ENCODE measurements at regions not wholly inside any gene's neighbourhood (a gene's known extent, or its start where the extent isn't known, plus 50 kb on each side); places are given as distances from the start of the nearest gene placed in this dataset.

- peaks cover 46% of the 10 kb centered on the region for H3K27me3 Mint-ChIP-seq
- H3K9me3 Mint-ChIP-seq = no peaks in the 10 kb centered on the region
- H3K4me1 Mint-ChIP-seq (ENCODE audit: low read depth) = no peaks in the 10 kb centered on the region
- no peak overlapping the region for H3K27ac Mint-ChIP-seq
- H3K4me3 Mint-ChIP-seq = no peak overlapping the region
- DNase-seq = no peak
- no peaks in the 10 kb centered on the region for H3K36me3 Mint-ChIP-seq (ENCODE audit: low read depth)
Observed at GRCh38 chr10:128542659-128543058, 416.4 kb upstream of the MKI67 start.

GRCh38 chr10:128543151-128543550 lies 416.9 kb upstream of the MKI67 start:
- Mint-ChIP-seq H3K9me3 (no peaks in the 10 kb centered on the region), H3K27ac (no peak overlapping the region), H3K36me3 (ENCODE audit: low read depth) (no peaks in the 10 kb centered on the region), H3K4me1 (ENCODE audit: low read depth) (no peaks in the 10 kb centered on the region), H3K4me3 (no peak overlapping the region), H3K27me3 (peaks cover 42% of the 10 kb centered on the region)
- no peak for DNase-seq

GRCh38 chr10:128545216-128545615 lies 419.0 kb upstream of the MKI67 start:
- no peaks in the 10 kb centered on the region for H3K4me1 Mint-ChIP-seq (ENCODE audit: low read depth)
- H3K4me3 Mint-ChIP-seq = no peak overlapping the region
- no peak for DNase-seq
- no peaks in the 10 kb centered on the region for H3K9me3 Mint-ChIP-seq
- no peak overlapping the region for H3K27ac Mint-ChIP-seq
- H3K27me3 Mint-ChIP-seq = peaks cover 24% of the 10 kb centered on the region
- H3K36me3 Mint-ChIP-seq (ENCODE audit: low read depth) = no peaks in the 10 kb centered on the region

DNA sequence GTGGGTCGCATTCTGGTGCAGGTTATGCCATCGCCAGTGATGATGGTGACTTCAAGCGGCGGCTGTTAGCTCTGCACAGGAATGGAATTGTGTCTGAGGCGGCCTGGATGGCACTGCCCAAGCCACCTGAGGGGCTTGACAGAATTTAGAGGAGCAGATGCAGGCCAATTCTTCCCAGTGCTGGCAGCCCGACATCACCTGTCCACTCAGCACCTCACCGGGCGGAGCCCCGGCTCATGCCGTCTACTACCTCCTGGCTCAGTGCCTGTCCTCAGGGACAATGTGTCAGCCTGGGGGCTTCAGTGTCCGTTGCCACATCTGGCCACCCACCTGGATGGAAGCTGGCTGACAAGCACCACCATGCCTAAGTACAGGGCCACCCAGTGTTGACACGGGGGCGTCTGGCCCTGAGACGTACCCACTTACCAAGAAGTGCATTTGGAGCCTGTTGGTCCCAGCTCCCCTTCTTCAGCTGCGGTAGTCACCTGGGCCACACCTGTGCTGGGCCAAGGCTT lies 420.5 kb upstream of the MKI67 start:
- H3K4me3 Mint-ChIP-seq = no peak overlapping the region
- no peaks in the 10 kb centered on the region for H3K36me3 Mint-ChIP-seq (ENCODE audit: low read depth)
- no peak overlapping the region for H3K27ac Mint-ChIP-seq

GRCh38 chr10:128549101-128549608 lies 422.9 kb upstream of the MKI67 start:
- DNase-seq = no peak
- Mint-ChIP-seq H3K4me3 (no peak overlapping the region), H3K9me3 (no peaks in the 10 kb centered on the region), H3K27ac (no peak overlapping the region), H3K36me3 (ENCODE audit: low read depth) (no peaks in the 10 kb centered on the region), H3K4me1 (ENCODE audit: low read depth) (no peaks in the 10 kb centered on the region), H3K27me3 (no peaks in the 10 kb centered on the region)

More for the DNA sequence above, 420.5 kb upstream of the MKI67 start:
- peaks cover 12% of the 10 kb centered on the region for H3K27me3 Mint-ChIP-seq
- DNase-seq = no peak
- H3K9me3 Mint-ChIP-seq = no peaks in the 10 kb centered on the region
- no peaks in the 10 kb centered on the region for H3K4me1 Mint-ChIP-seq (ENCODE audit: low read depth)

GRCh38 chr10:128550045-128550444 lies 423.8 kb upstream of the MKI67 start:
- Mint-ChIP-seq H3K4me3 (no peak overlapping the region), H3K4me1 (ENCODE audit: low read depth) (no peaks in the 10 kb centered on the region), H3K27me3 (no peaks in the 10 kb centered on the region), H3K36me3 (ENCODE audit: low read depth) (no peaks in the 10 kb centered on the region), H3K9me3 (no peaks in the 10 kb centered on the region), H3K27ac (no peak overlapping the region)
- no peak for DNase-seq

GRCh38 chr10:128551475-128551874 lies 425.3 kb upstream of the MKI67 start:
- no peak overlapping the region for H3K27ac Mint-ChIP-seq
- H3K4me1 Mint-ChIP-seq (ENCODE audit: low read depth) = no peaks in the 10 kb centered on the region
- no peaks in the 10 kb centered on the region for H3K36me3 Mint-ChIP-seq (ENCODE audit: low read depth)
- no peak overlapping the region for H3K4me3 Mint-ChIP-seq
- no peak for DNase-seq
- no peaks in the 10 kb centered on the region for H3K27me3 Mint-ChIP-seq
- no peaks in the 10 kb centered on the region for H3K9me3 Mint-ChIP-seq

DNA sequence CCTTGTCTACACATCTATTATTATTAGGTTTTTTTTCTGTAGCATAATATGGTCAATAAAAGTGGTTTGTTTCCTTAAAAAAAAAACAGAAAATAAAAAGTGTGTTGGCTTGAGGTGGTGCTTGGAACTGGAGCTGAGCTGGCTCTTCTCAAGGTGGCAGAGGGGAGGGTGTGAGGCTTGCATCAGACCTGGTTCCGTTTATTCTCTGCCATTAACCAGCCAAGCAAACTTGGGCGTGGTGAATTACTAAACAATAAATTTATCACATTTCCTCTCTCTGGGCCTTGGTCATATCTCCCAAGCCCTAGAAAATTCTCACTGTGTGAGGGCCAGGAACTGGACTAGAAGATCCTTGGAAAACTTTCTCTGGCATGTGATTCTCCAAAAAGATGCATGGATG lies 427.5 kb upstream of the MKI67 start:
- Mint-ChIP-seq H3K36me3 (ENCODE audit: low read depth) (no peaks in the 10 kb centered on the region), H3K4me3 (no peak overlapping the region), H3K4me1 (ENCODE audit: low read depth) (no peaks in the 10 kb centered on the region), H3K27ac (no peak overlapping the region), H3K27me3 (no peaks in the 10 kb centered on the region), H3K9me3 (no peaks in the 10 kb centered on the region)
- DNase-seq = no peak

DNA sequence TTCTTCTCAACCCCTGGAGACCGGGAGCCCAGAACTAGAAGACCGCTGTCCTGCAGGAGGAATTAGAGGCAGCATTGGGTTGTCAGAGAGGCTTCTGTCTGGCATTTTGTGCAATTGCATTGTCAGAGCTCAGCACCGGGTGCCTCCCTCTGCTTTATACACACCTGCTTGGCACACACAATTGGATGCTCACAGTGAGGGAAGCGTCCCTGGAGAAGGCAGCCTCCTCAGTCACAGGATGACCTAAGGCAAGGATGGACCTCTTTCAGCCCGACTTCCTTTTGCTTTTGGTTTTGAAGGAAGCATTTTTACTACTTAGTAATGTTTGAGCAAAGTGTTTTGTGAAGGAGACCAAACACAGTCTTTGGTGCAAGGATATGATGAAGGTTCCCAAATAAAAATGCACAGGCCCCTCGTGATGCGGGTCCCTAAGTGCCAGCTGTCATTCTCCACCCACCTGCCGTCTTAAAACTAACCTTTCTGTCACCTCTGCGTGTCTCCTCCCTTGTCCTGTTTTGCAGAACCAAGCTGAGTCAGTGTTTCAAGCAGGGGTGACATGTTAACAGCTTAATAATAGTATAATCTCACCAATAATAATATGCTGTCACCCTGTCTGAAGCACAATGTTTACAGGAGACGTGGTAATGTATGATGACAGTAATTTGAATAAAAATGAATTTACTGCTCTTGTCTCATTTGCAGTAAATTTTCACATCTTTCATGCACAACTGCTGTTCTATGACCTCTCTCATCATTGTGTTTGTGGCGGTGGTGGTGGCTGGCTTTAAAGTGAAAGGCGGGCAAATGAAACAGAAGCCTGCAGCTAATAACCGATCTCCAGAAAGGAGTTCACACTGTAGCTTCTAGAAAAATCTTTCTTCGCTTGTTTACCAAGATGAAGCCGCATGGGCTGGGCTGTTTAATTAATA lies 430.2 kb upstream of the MKI67 start:
- Mint-ChIP-seq H3K4me3 (no peak overlapping the region), H3K27me3 (no peaks in the 10 kb centered on the region), H3K27ac (no peak overlapping the region), H3K9me3 (no peaks in the 10 kb centered on the region), H3K36me3 (ENCODE audit: low read depth) (no peaks in the 10 kb centered on the region), H3K4me1 (ENCODE audit: low read depth) (no peaks in the 10 kb centered on the region)
- DNase-seq = no peak

- Mint-ChIP-seq H3K36me3 (ENCODE audit: low read depth) (no peaks in the 10 kb centered on the region), H3K9me3 (no peaks in the 10 kb centered on the region), H3K27me3 (no peaks in the 10 kb centered on the region), H3K4me3 (no peak overlapping the region), H3K27ac (no peak overlapping the region), H3K4me1 (ENCODE audit: low read depth) (no peaks in the 10 kb centered on the region)
- no peak for DNase-seq
Observed at GRCh38 chr10:128557149-128557710, 431.0 kb upstream of the MKI67 start.

GRCh38 chr10:128560406-128560805 lies 434.2 kb upstream of the MKI67 start:
- no peaks in the 10 kb centered on the region for H3K27me3 Mint-ChIP-seq
- no peak overlapping the region for H3K4me3 Mint-ChIP-seq
- H3K27ac Mint-ChIP-seq = no peak overlapping the region
- H3K4me1 Mint-ChIP-seq (ENCODE audit: low read depth) = no peaks in the 10 kb centered on the region
- no peak for DNase-seq
- no peaks in the 10 kb centered on the region for H3K36me3 Mint-ChIP-seq (ENCODE audit: low read depth)
- no peaks in the 10 kb centered on the region for H3K9me3 Mint-ChIP-seq

DNA sequence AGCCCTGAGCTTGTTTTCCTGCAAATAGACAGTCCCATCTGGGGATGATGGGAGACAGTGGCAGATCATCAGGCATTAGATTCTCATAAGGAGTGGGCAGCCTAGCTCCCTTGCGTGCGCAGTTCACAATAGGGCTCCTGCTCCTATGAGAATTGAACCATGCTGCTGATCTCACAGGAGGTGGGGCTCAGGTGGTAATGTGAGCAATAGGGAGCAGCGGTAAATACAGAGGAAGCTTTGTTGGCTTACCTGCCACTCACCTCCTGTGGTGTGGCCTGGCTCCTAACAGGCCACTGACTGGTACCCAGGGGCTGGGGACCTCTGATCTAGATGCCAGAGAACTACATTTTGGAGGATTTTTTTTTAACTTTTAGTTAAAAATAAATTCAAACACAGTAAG lies 434.8 kb upstream of the MKI67 start:
- Mint-ChIP-seq H3K27me3 (no peaks in the 10 kb centered on the region), H3K4me3 (no peak overlapping the region), H3K9me3 (no peaks in the 10 kb centered on the region), H3K4me1 (ENCODE audit: low read depth) (no peaks in the 10 kb centered on the region), H3K36me3 (ENCODE audit: low read depth) (no peaks in the 10 kb centered on the region), H3K27ac (no peak overlapping the region)
- no peak for DNase-seq

DNA sequence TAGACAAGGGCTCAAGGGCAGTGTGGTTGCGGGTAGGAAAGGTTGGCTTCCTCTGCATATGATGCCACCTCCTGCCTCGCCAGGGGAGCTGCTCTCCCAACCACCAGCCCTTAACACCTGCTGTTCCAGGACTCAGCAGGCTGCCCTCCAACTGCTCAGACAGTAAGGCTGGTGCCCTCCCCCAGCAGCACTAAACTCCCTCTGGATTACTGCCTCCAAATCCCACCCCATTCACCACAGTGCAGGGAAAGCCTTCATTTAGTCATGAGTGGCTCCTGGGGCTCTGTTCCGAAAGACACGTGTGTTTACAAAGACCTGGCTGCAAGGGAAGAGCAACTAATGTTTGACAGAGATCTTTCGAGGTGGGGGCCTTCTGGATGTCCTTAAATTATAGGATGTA lies 437.2 kb upstream of the MKI67 start:
- H3K4me3 Mint-ChIP-seq = no peak overlapping the region
- no peaks in the 10 kb centered on the region for H3K9me3 Mint-ChIP-seq
- DNase-seq = no peak
- no peaks in the 10 kb centered on the region for H3K27me3 Mint-ChIP-seq
- H3K27ac Mint-ChIP-seq = no peak overlapping the region
- no peaks in the 10 kb centered on the region for H3K36me3 Mint-ChIP-seq (ENCODE audit: low read depth)
- no peaks in the 10 kb centered on the region for H3K4me1 Mint-ChIP-seq (ENCODE audit: low read depth)

- no peak overlapping the region for H3K27ac Mint-ChIP-seq
- no peaks in the 10 kb centered on the region for H3K9me3 Mint-ChIP-seq
- no peak for DNase-seq
- no peak overlapping the region for H3K4me3 Mint-ChIP-seq
- H3K36me3 Mint-ChIP-seq (ENCODE audit: low read depth) = no peaks in the 10 kb centered on the region
- H3K4me1 Mint-ChIP-seq (ENCODE audit: low read depth) = no peaks in the 10 kb centered on the region
- H3K27me3 Mint-ChIP-seq = no peaks in the 10 kb centered on the region
Observed at GRCh38 chr10:128563904-128564303, 437.7 kb upstream of the MKI67 start.

- no peaks in the 10 kb centered on the region for H3K9me3 Mint-ChIP-seq
- no peak overlapping the region for H3K4me3 Mint-ChIP-seq
- no peak overlapping the region for H3K27ac Mint-ChIP-seq
- H3K36me3 Mint-ChIP-seq (ENCODE audit: low read depth) = no peaks in the 10 kb centered on the region
- no peaks in the 10 kb centered on the region for H3K4me1 Mint-ChIP-seq (ENCODE audit: low read depth)
- no peak for DNase-seq
- H3K27me3 Mint-ChIP-seq = no peaks in the 10 kb centered on the region
Observed at GRCh38 chr10:128566361-128566968, 440.2 kb upstream of the MKI67 start.

Measured in activated T-cell treated with anti-CD3 and anti-CD28 coated beads, Interleukin-2, amount 50 U/mL, for 24 hours (primary cell).